ENCODE measurements at regions not wholly inside any gene's neighbourhood (a gene's known extent, or its start where the extent isn't known, plus 50 kb on each side); places are given as distances from the start of the nearest gene placed in this dataset.

GRCh38 chr7:41565655-41566054 is 137.2 kb downstream of the INHBA start:
- DNase-seq (no peak), ATAC-seq (ENCODE audit: low read depth) (no peak)
- H3K9ac ChIP-seq (ENCODE audit: low read length) = no peak overlapping the region
- H3K27me3 Mint-ChIP-seq = peaks cover 4% of the 10 kb centered on the region
- peaks cover 2% of the 10 kb centered on the region for H3K4me1 Mint-ChIP-seq
- WGBS (ENCODE audit: insufficient coverage) = 94% methylated on average over 4 of the region's 4 CpGs
- no peaks in the 10 kb centered on the region for H3K79me2 ChIP-seq (ENCODE audit: control insufficient read depth, insufficient read depth, low read length)
- no peaks in the 10 kb centered on the region for H3K27me3 ChIP-seq (replicated peaks in 1 of 4; ENCODE audit: control extremely low read depth in 1 of 4, control insufficient read depth in 3 of 4, insufficient read depth in 4 of 4, low read length in 3 of 4)
- no peaks in the 10 kb centered on the region for H3K9me3 Mint-ChIP-seq (ENCODE audit: insufficient read depth)
- ChIA-PET CTCF (no interaction called here), POLR2A (no interaction called here)
- no peaks in the 10 kb centered on the region for H4K20me1 ChIP-seq (ENCODE audit: control insufficient read depth, insufficient read depth, low read length, poor library complexity, severe bottlenecking)
- H2AFZ ChIP-seq (ENCODE audit: insufficient read depth, low read depth, low read length, poor library complexity, severe bottlenecking) = no peak overlapping the region
- no peak overlapping the region for H3K27ac Mint-ChIP-seq
- intact Hi-C loops (cut with micrococcal nuclease) = no loop called here
- H3K4me2 ChIP-seq (replicated peaks; ENCODE audit: low read depth, low read length, poor library complexity, severe bottlenecking) = no peak overlapping the region
- no peaks in the 10 kb centered on the region for H3K4me1 ChIP-seq (ENCODE audit: control insufficient read depth in 2 of 2, insufficient read depth in 2 of 2, low read length in 2 of 2)
- no peaks in the 10 kb centered on the region for H3K9me3 ChIP-seq (ENCODE audit: control extremely low read depth in 1 of 3, control insufficient read depth in 2 of 3, insufficient read depth in 1 of 3, low read length in 2 of 3)
- no peak overlapping the region for H3K4me3 ChIP-seq (ENCODE audit: control extremely low read depth in 1 of 5, extremely low read depth in 1 of 5, insufficient read depth in 1 of 5, low read depth in 2 of 5, low read length in 4 of 5)
- no peak overlapping the region for H3K27ac ChIP-seq (ENCODE audit: low read length in 2 of 2)
- no peak overlapping the region for H3K4me3 Mint-ChIP-seq
- TF ChIP-seq CTCF (IDR thresholded peaks at IDR 0.05) (no peak), EZH2 (IDR thresholded peaks at IDR 0.05; ENCODE audit: borderline replicate concordance, insufficient read depth, low read depth, low read length, poor library complexity, severe bottlenecking) (no peak)
- H3K36me3 ChIP-seq (replicated peaks in 1 of 2; ENCODE audit: control extremely low read depth in 1 of 2, control insufficient read depth in 1 of 2, extremely low read depth in 1 of 2, insufficient read depth in 2 of 2, low read length in 1 of 2) = no peaks in the 10 kb centered on the region

GRCh38 chr7:41559426-41559825 is 143.5 kb downstream of the INHBA start:
- Mint-ChIP-seq H3K9me3 (ENCODE audit: insufficient read depth) (no peaks in the 10 kb centered on the region), H3K27ac (no peak overlapping the region), H3K4me1 (no peaks in the 10 kb centered on the region), H3K27me3 (peaks cover 8% of the 10 kb centered on the region), H3K4me3 (no peak overlapping the region)
- Histone ChIP-seq H3K4me1 (ENCODE audit: control insufficient read depth in 2 of 2, insufficient read depth in 2 of 2, low read length in 2 of 2) (no peaks in the 10 kb centered on the region), H3K4me2 (replicated peaks; ENCODE audit: low read depth, low read length, poor library complexity, severe bottlenecking) (no peak overlapping the region), H2AFZ (ENCODE audit: insufficient read depth, low read depth, low read length, poor library complexity, severe bottlenecking) (no peak overlapping the region), H3K27me3 (replicated peaks in 1 of 4; ENCODE audit: control extremely low read depth in 1 of 4, control insufficient read depth in 3 of 4, insufficient read depth in 4 of 4, low read length in 3 of 4) (no peaks in the 10 kb centered on the region), H3K36me3 (replicated peaks in 1 of 2; ENCODE audit: control extremely low read depth in 1 of 2, control insufficient read depth in 1 of 2, extremely low read depth in 1 of 2, insufficient read depth in 2 of 2, low read length in 1 of 2) (no peaks in the 10 kb centered on the region), H3K79me2 (ENCODE audit: control insufficient read depth, insufficient read depth, low read length) (no peaks in the 10 kb centered on the region), H3K4me3 (ENCODE audit: control extremely low read depth in 1 of 5, extremely low read depth in 1 of 5, insufficient read depth in 1 of 5, low read depth in 2 of 5, low read length in 4 of 5) (no peak overlapping the region), H3K9ac (ENCODE audit: low read length) (no peak overlapping the region), H4K20me1 (ENCODE audit: control insufficient read depth, insufficient read depth, low read length, poor library complexity, severe bottlenecking) (no peaks in the 10 kb centered on the region), H3K27ac (ENCODE audit: low read length in 2 of 2) (no peak overlapping the region), H3K9me3 (ENCODE audit: control extremely low read depth in 1 of 3, control insufficient read depth in 2 of 3, insufficient read depth in 1 of 3, low read length in 2 of 3) (peaks cover 0 to 4% (median 0%) of the 10 kb centered on the region in 3 donors)
- POLR2A ChIA-PET = no interaction called here
- DNase-seq (no peak), ATAC-seq (ENCODE audit: low read depth) (no peak)
- CTCF ChIA-PET = no interaction called here
- intact Hi-C loops (cut with micrococcal nuclease) = no loop called here
- WGBS (ENCODE audit: insufficient coverage) = no CpG with 5 or more reads among the region's 3 CpGs
- no peak for TF ChIP-seq EZH2 (IDR thresholded peaks at IDR 0.05; ENCODE audit: borderline replicate concordance, insufficient read depth, low read depth, low read length, poor library complexity, severe bottlenecking)
- no peak for TF ChIP-seq CTCF (IDR thresholded peaks at IDR 0.05)
